WTC11 (cell line): ENCODE measurements at regions not wholly inside any gene's neighbourhood (a gene's known extent, or its start where the extent isn't known, plus 50 kb on each side); places are given as distances from the start of the nearest gene placed in this dataset.

Source experiments
- ATAC-seq: fragments of 200-7000 bp; cut with Tn5 transposase; 2 replicates; pipeline ENCODE4 v1.10.0; 2021; ENCODE audit warnings: mild to moderate bottlenecking, moderate library complexity
- CTCF ChIA-PET: fragments of 300-600 bp; sonication (Branson Sonifier 250); formaldehyde crosslinking; loops from one replicate; lab custom pipeline; 2021; ENCODE audit warnings: antibody characterized with exemption; lab: Charles Lee
- POLR2A ChIA-PET: fragments of 350-600 bp; sonication (Branson Sonifier 250); formaldehyde crosslinking; loops from one replicate; lab custom pipeline; 2021; ENCODE audit warnings: antibody characterized with exemption; lab: Charles Lee
- DNase-seq: peaks from one replicate; pipeline ENCODE4 v3.0.0; 2021; ENCODE audit warnings: low spot score
- H3K27ac Mint-ChIP-seq: 2 replicates; pipeline ENCODE4 v1.8.0; 2021; ENCODE audit warnings: mixed read lengths
- H3K27me3 Mint-ChIP-seq: 2 replicates; pipeline ENCODE4 v1.8.0; 2021; ENCODE audit warnings: low read depth, mild to moderate bottlenecking, moderate library complexity, mixed read lengths
- H3K36me3 Mint-ChIP-seq: 2 replicates; pipeline ENCODE4 v1.8.0; 2021; ENCODE audit warnings: mixed read lengths
- H3K4me1 Mint-ChIP-seq: 2 replicates; pipeline ENCODE4 v1.8.0; 2022; ENCODE audit warnings: mixed read lengths
- H3K4me3 Mint-ChIP-seq: 2 replicates; pipeline ENCODE4 v1.8.0; 2021; ENCODE audit warnings: mild to moderate bottlenecking, moderate library complexity, mixed read lengths
- H3K9me3 Mint-ChIP-seq: 2 replicates; pipeline ENCODE4 v1.8.0; 2021; ENCODE audit warnings: mixed read lengths
- ATF1 ChIP-seq: sonication (generic); formaldehyde crosslinking; IDR thresholded peaks from 2 replicates; pipeline ENCODE4 v1.8.1; 2023; ENCODE audit warnings: mild to moderate bottlenecking, moderate library complexity, missing genetic modification reagents
- ATF2 ChIP-seq: sonication (generic); formaldehyde crosslinking; IDR thresholded peaks from 2 replicates; pipeline ENCODE4 v1.8.1; 2022; ENCODE audit warnings: low read depth, missing genetic modification reagents, borderline replicate concordance
- CREB1 ChIP-seq: sonication (generic); formaldehyde crosslinking; IDR thresholded peaks from 2 replicates; pipeline ENCODE4 v1.8.0; 2023; ENCODE audit warnings: mild to moderate bottlenecking, missing genetic modification reagents
- KAT7 ChIP-seq: sonication (generic); formaldehyde crosslinking; IDR thresholded peaks from 2 replicates; pipeline ENCODE4 v1.8.1; 2023; ENCODE audit warnings: missing genetic modification reagents, mild to moderate bottlenecking, borderline replicate concordance
- OVOL2 ChIP-seq: fragments of 250-450 bp; sonication (Bioruptor Pico); IDR thresholded peaks from 2 replicates; pipeline ENCODE4 v1.9.0; 2021; ENCODE audit warnings: mild to moderate bottlenecking, borderline replicate concordance
- RORB ChIP-seq: fragments of 250-450 bp; sonication (Bioruptor Pico); IDR thresholded peaks from 2 replicates; pipeline ENCODE4 v1.9.0; 2021; ENCODE audit warnings: mild to moderate bottlenecking
- TEAD4 ChIP-seq: sonication (generic); formaldehyde crosslinking; IDR thresholded peaks from 2 replicates; pipeline ENCODE4 v1.8.0; 2022; ENCODE audit warnings: mild to moderate bottlenecking, missing genetic modification reagents
- ZNF121 ChIP-seq: sonication (generic); formaldehyde crosslinking; IDR thresholded peaks from 2 replicates; pipeline ENCODE4 v1.8.0; 2023; ENCODE audit warnings: missing genetic modification reagents
- ZNF281 ChIP-seq: sonication (generic); formaldehyde crosslinking; IDR thresholded peaks from 2 replicates; pipeline ENCODE4 v1.8.0; 2023; ENCODE audit warnings: mild to moderate bottlenecking, missing genetic modification reagents
- ZNF423 ChIP-seq: fragments of 250-450 bp; sonication (Bioruptor Pico); IDR thresholded peaks from 2 replicates; pipeline ENCODE4 v2.1.2; 2022; ENCODE audit warnings: mild to moderate bottlenecking, moderate library complexity
- TF ChIP-seq, protein P1 (sequence below): fragments of 250-450 bp; sonication (Bioruptor Pico); IDR thresholded peaks from 2 replicates; pipeline ENCODE4 v1.8.0; 2021; ENCODE audit warnings: mild to moderate bottlenecking
- TF ChIP-seq, protein P2 (sequence below): fragments of 250-450 bp; sonication (Bioruptor Pico); IDR thresholded peaks from 2 replicates; pipeline ENCODE4 v1.9.0; 2021; ENCODE audit warnings: moderate library complexity, mild to moderate bottlenecking, inconsistent platforms, borderline replicate concordance

DNA sequence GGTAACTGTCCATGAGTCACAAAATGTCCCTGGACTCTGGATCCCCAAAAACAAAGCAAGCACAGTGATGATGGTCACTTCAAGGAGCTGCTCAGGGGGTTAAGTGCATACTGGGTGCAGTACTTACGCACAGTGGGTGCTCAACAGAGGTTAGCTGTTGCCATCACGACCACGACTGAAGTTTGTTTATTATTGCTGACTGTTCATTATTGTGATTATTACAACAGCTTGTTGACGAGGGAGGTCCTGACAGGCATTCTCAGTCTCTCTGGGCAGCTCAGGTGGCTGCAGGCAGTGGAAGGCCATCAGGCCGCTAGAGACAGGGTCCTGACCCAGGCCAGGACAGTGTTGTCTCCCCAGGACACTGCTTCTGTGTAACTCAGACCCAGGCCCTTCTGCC lies 418.8 kb downstream of the SHANK2 start:
- Mint-ChIP-seq H3K27ac (peak overlapping the region; percentile 97), H3K4me3 (0 out of 2 replicates have a peak overlapping the region, but pooled peaks have one; percentile 25), H3K27me3 (no peaks in the 10 kb centered on the region), H3K4me1 (peaks cover 27% of the 10 kb centered on the region), H3K36me3 (peaks cover 4% of the 10 kb centered on the region), H3K9me3 (peaks cover 6% of the 10 kb centered on the region)
- CTCF ChIA-PET, result interaction anchor here (0.7 to 3.8 kb wide), 4 partner anchors 18 to 1310 kb away, joined by 3 to 28 read pairs (median 5); no protein-coding TSS in a partner anchor
- no peak for TF ChIP-seq RORB (CRISPR knock-in tag)
- no peak for TF ChIP-seq OVOL2
- TF ChIP-seq TEAD4 (CRISPR knock-in tag), result no peak
- TF ChIP-seq CREB1, result no peak
- no peak for TF ChIP-seq ATF1 (CRISPR knock-in tag)
- ATAC-seq (no peak), DNase-seq (no peak)
- POLR2A ChIA-PET, result no interaction called here

- Mint-ChIP-seq H3K27ac (peak overlapping the region; percentile 51), H3K4me3 (peak overlapping the region; percentile 1; the same call in 1 of the 2 replicates), H3K36me3 (peaks cover 5% of the 10 kb centered on the region), H3K9me3 (peaks cover 9% of the 10 kb centered on the region), H3K4me1 (peaks cover 27% of the 10 kb centered on the region), H3K27me3 (no peaks in the 10 kb centered on the region)
- DNase-seq, result peak; percentile 75
- ChIA-PET POLR2A (no interaction called here), CTCF (interaction anchor here (0.9 to 3.8 kb wide), 8 partner anchors 8 to 413 kb away, joined by 3 to 28 read pairs (median 4); no protein-coding TSS in a partner anchor)
- TF ChIP-seq, protein P1, sequence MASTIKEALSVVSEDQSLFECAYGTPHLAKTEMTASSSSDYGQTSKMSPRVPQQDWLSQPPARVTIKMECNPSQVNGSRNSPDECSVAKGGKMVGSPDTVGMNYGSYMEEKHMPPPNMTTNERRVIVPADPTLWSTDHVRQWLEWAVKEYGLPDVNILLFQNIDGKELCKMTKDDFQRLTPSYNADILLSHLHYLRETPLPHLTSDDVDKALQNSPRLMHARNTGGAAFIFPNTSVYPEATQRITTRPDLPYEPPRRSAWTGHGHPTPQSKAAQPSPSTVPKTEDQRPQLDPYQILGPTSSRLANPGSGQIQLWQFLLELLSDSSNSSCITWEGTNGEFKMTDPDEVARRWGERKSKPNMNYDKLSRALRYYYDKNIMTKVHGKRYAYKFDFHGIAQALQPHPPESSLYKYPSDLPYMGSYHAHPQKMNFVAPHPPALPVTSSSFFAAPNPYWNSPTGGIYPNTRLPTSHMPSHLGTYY (CRISPR knock-in tag), result no peak
- TF ChIP-seq ZNF423 (CRISPR knock-in tag) (peak; percentile 73), KAT7 (no peak), ATF2 (CRISPR knock-in tag) (no peak), ZNF281 (CRISPR knock-in tag) (peak; percentile 81)
- peak; percentile 83 for ATAC-seq
Observed at GRCh38 chr11:70834277-70834940, 418.0 kb downstream of the SHANK2 start.

- H3K4me1 Mint-ChIP-seq, result peaks cover 27% of the 10 kb centered on the region
Observed at GRCh38 chr11:70834984-70835560, 417.3 kb downstream of the SHANK2 start.

More at GRCh38 chr11:70834984-70835560, 417.3 kb downstream of the SHANK2 start:
- Mint-ChIP-seq H3K4me3 (no peak overlapping the region), H3K27ac (peak overlapping the region; percentile 51; the same call in 1 of the 2 replicates), H3K27me3 (no peaks in the 10 kb centered on the region), H3K36me3 (peaks cover 5% of the 10 kb centered on the region), H3K9me3 (peaks cover 9% of the 10 kb centered on the region)
- no peak for DNase-seq
- CTCF ChIA-PET, result interaction anchor here (0.7 to 3.8 kb wide), 9 partner anchors 8 to 412 kb away, joined by 3 to 28 read pairs (median 3); no protein-coding TSS in a partner anchor
- POLR2A ChIA-PET, result no interaction called here
- ATAC-seq, result 0 out of 2 replicates have a peak, but pooled peaks have one; percentile 13
- TF ChIP-seq, protein P2, sequence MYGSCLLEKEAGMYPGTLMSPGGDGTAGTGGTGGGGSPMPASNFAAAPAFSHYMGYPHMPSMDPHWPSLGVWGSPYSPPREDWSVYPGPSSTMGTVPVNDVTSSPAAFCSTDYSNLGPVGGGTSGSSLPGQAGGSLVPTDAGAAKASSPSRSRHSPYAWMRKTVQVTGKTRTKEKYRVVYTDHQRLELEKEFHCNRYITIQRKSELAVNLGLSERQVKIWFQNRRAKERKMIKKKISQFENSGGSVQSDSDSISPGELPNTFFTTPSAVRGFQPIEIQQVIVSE (CRISPR knock-in tag), result no peak
- peak; percentile 54; the same call in 1 of the 2 replicates for TF ChIP-seq ZNF121 (CRISPR knock-in tag)
